H1 (cell line): ENCODE measurements at regions not wholly inside any gene's neighbourhood (a gene's known extent, or its start where the extent isn't known, plus 50 kb on each side); places are given as distances from the start of the nearest gene placed in this dataset.

Experiments
- CTCF ChIP-seq, 3 experiments: IDR thresholded peaks; 1 replicate in 2 of 3; 2 replicates in 1 of 3; pipeline versions ENCODE4 v1.5.1 to v1.6.1; 2011; ENCODE audit warnings: low read length in 3 of 3, mild to moderate bottlenecking in 3 of 3, inconsistent platforms in 2 of 3, low read depth in 1 of 3, moderate library complexity in 1 of 3; ENCODE audit not compliant: insufficient read depth in 1 of 3; ENCODE audit errors: control extremely low read depth in 1 of 3
- SIN3A ChIP-seq, 2 experiments: IDR thresholded peaks in 1 of 2; conservative IDR thresholded peaks in 1 of 2; 2 replicates each; pipeline ENCODE4 v1.6.1; 2011 to 2012; ENCODE audit warnings: low read length in 2 of 2, improper control_type of control experiment in 1 of 2, low read depth in 1 of 2, mild to moderate bottlenecking in 1 of 2
- SP4 ChIP-seq: IDR thresholded peaks from 2 replicates; pipeline ENCODE4 v1.6.1; 2012; ENCODE audit warnings: low read length, inconsistent platforms
- TCF12 ChIP-seq: IDR thresholded peaks from 2 replicates; pipeline ENCODE4 v1.6.1; 2011; ENCODE audit warnings: low read depth, mild to moderate bottlenecking, low read length

DNA sequence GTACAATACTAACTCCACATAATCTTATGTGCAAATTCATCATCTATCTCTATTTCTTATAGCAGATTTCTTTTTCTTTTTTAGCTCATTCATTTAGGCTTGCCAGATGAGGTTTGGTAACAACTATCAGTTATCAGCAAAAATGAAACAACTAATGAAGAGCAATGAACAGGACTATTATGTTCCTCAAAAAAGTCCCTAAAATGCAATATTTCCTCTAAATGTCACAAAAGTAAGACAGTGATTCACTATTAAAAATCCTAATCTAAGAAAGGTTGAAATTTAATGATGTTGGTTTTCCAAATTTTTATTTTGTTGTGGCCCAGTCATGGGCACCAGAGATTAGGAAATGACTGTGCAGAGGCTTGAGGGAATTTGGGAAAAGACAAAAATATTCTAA is 135.3 kb downstream of the PPIAL4G start:
- no peak for TF ChIP-seq SP4
- TF ChIP-seq SIN3A (conservative IDR thresholded peaks at IDR 0.05 in 1 of 2, IDR thresholded peaks at IDR 0.05 in 1 of 2; ENCODE audit: low read depth in 1 of 2, low read length in 2 of 2): no peak
- TF ChIP-seq CTCF (IDR thresholded peaks at IDR 0.05; ENCODE audit: control extremely low read depth in 1 of 3, insufficient read depth in 1 of 3, low read depth in 1 of 3, low read length in 3 of 3): no peak
- no peak for TF ChIP-seq TCF12
